ENCODE measurements at regions not wholly inside any gene's neighbourhood (a gene's known extent, or its start where the extent isn't known, plus 50 kb on each side); places are given as distances from the start of the nearest gene placed in this dataset.

- DNase-seq (no peak), ATAC-seq (ENCODE audit: low read depth) (no peak)
- Histone ChIP-seq H2BK20ac (ENCODE audit: low read depth, low read length) (no peak overlapping the region), H2AK5ac (ENCODE audit: low read depth, low read length) (no peak overlapping the region), H3K14ac (replicated peaks; ENCODE audit: low read depth, low read length) (no peak overlapping the region), H4K8ac (ENCODE audit: low read depth in 2 of 2, low read length in 2 of 2) (no peak overlapping the region), H3K79me1 (ENCODE audit: low read depth in 1 of 2, low read length in 2 of 2) (no peaks in the 10 kb centered on the region), H4K91ac (ENCODE audit: insufficient read depth, low read depth, low read length) (no peak overlapping the region), H2BK5ac (ENCODE audit: low read depth, low read length, poor library complexity, severe bottlenecking) (no peak overlapping the region), H2AK9ac (replicated peaks; ENCODE audit: low read depth, low read length, poor library complexity) (no peak overlapping the region), H3K4ac (ENCODE audit: low read depth, low read length) (no peak overlapping the region), H3K9me3 (ENCODE audit: control insufficient read depth, insufficient read depth, low read length) (no peaks in the 10 kb centered on the region), H2AFZ (replicated peaks; ENCODE audit: low read length, poor library complexity) (no peak overlapping the region), H3K23ac (ENCODE audit: low read depth, low read length) (no peak overlapping the region), H2BK15ac (ENCODE audit: low read depth, low read length) (no peak overlapping the region), H3K4me3 (ENCODE audit: insufficient read depth, low read depth, low read length) (no peak overlapping the region), H3K36me3 (ENCODE audit: control insufficient read depth, insufficient read depth, low read length) (no peaks in the 10 kb centered on the region), H3K9me1 (ENCODE audit: insufficient read depth, low read length) (no peaks in the 10 kb centered on the region), H2BK120ac (ENCODE audit: low read depth, low read length) (no peak overlapping the region), H3K18ac (ENCODE audit: low read depth, low read length) (no peak overlapping the region), H3K4me1 (ENCODE audit: control insufficient read depth, insufficient read depth, low read length) (no peaks in the 10 kb centered on the region), H3K27me3 (ENCODE audit: control insufficient read depth, insufficient read depth, low read length) (peaks cover 3% of the 10 kb centered on the region), H3K56ac (ENCODE audit: extremely low read depth, insufficient read depth, low read length) (no peak overlapping the region), H3K27ac (ENCODE audit: insufficient read depth, low read length) (no peak overlapping the region), H4K5ac (ENCODE audit: low read depth, low read length) (no peak overlapping the region), H3K4me2 (ENCODE audit: low read depth, low read length) (no peak overlapping the region), H3K9ac (ENCODE audit: low read depth, low read length) (no peak overlapping the region), H4K20me1 (ENCODE audit: insufficient read depth, low read length) (no peaks in the 10 kb centered on the region)
- no TSS peak for BruUV-seq (replicated peaks)
- no peak for TF ChIP-seq RCOR1 (IDR thresholded peaks at IDR 0.05; ENCODE audit: insufficient replicate concordance, low read length)
- no peak for TF ChIP-seq RFX5 (IDR thresholded peaks at IDR 0.05; ENCODE audit: low read depth, low read length)
- TF ChIP-seq BHLHE40 (IDR thresholded peaks at IDR 0.05; ENCODE audit: low read depth, low read length), result no peak
- TF ChIP-seq POLR2A (IDR thresholded peaks at IDR 0.05; ENCODE audit: low read depth, low read length), result no peak
- no peak for TF ChIP-seq MAFK (IDR thresholded peaks at IDR 0.05; ENCODE audit: low read depth, low read length)
- TF ChIP-seq CTCF (conservative IDR thresholded peaks at IDR 0.05; ENCODE audit: low read depth, low read length), result no peak
- no peak for TF ChIP-seq RAD21 (IDR thresholded peaks at IDR 0.05; ENCODE audit: low read length)
- no peak for TF ChIP-seq USF2 (IDR thresholded peaks at IDR 0.05; ENCODE audit: low read depth, low read length)
- TF ChIP-seq NFE2L2 (IDR thresholded peaks at IDR 0.05; ENCODE audit: low read depth, low read length), result no peak
- no peak for TF ChIP-seq SMC3 (IDR thresholded peaks at IDR 0.05; ENCODE audit: low read depth, low read length)
- no peak for TF ChIP-seq CHD1 (IDR thresholded peaks at IDR 0.05; ENCODE audit: low read depth, low read length)
- no peak for TF ChIP-seq FOS (IDR thresholded peaks at IDR 0.05; ENCODE audit: low read depth, low read length)
- dilution Hi-C loops (cut with HindIII; ENCODE audit: low sequenced_read_pairs, unreplicated experiment), result no loop called here
- in situ Hi-C loops (cut with MboI; ENCODE audit: low sequenced_read_pairs), result no loop called here
- ChIA-PET POLR2A (ENCODE audit: unreplicated experiment) (no interaction called here), CTCF (no interaction called here)
- WGBS, 2 experiments (ENCODE audit: extremely low coverage in 2 of 2, insufficient read length in 1 of 2), result no CpG with 5 or more reads among the region's 3 CpGs
- intact Hi-C loops (cut with micrococcal nuclease), result no loop called here
Measured at GRCh38 chr3:31227131-31227562, 305.6 kb upstream of the STT3B start.

Data from IMR-90 (cell line).